B cell (primary cell): ENCODE measurements at regions not wholly inside any gene's neighbourhood (a gene's known extent, or its start where the extent isn't known, plus 50 kb on each side); places are given as distances from the start of the nearest gene placed in this dataset.

Experiments
- ATAC-seq: fragments of 200-7000 bp; cut with Tn5 transposase; one replicate; pipeline ENCODE4 v1.10.0; 2021; ENCODE audit warnings: low read depth, mild to moderate bottlenecking, moderate number of reproducible peaks, moderate library complexity
- CTCF ChIA-PET: fragments of 350-600 bp; sonication (Branson Sonifier 250); formaldehyde crosslinking; loops from one replicate; lab custom pipeline; 2021; ENCODE audit warnings: antibody characterized with exemption, inconsistent platforms; lab: Charles Lee
- POLR2A ChIA-PET: fragments of 350-600 bp; sonication (Branson Sonifier 250); formaldehyde crosslinking; loops from one replicate; lab custom pipeline; 2021; ENCODE audit warnings: antibody characterized with exemption; lab: Charles Lee
- DNase-seq: peaks from one replicate; pipeline ENCODE4 v3.0.0; 2013
- H2AFZ ChIP-seq: 2 replicates; pipeline ENCODE4 v1.6.1; 2012; ENCODE audit warnings: mild to moderate bottlenecking, low read depth, low read length; ENCODE audit not compliant: insufficient read depth, poor library complexity, severe bottlenecking
- H3K27ac ChIP-seq, 2 donors: 1 replicate in 1 of 2; 2 replicates in 1 of 2; pipeline ENCODE4 v1.5.1; 2012 to 2013; ENCODE audit warnings: low read length in 2 of 2, mild to moderate bottlenecking in 2 of 2, moderate library complexity in 1 of 2
- H3K27me3 ChIP-seq, 4 experiments: fragments of 200-600 bp in 1 of 4; sonication (generic) in 1 of 4; replicated peaks in 1 of 4; 1 replicate in 2 of 4; 2 replicates in 2 of 4; pipeline versions ENCODE4 v1.6.1 to v1.7.0; 2013 to 2016; ENCODE audit warnings: low read length in 3 of 4, mild to moderate bottlenecking in 2 of 4, mixed read lengths in 1 of 4, moderate library complexity in 1 of 4; ENCODE audit not compliant: insufficient read depth in 4 of 4, control insufficient read depth in 3 of 4; ENCODE audit errors: control extremely low read depth in 1 of 4
- H3K36me3 ChIP-seq, 2 experiments: replicated peaks in 1 of 2; 1 replicate in 1 of 2; 2 replicates in 1 of 2; pipeline versions ENCODE4 v1.6.1 to v1.7.1; 2013; ENCODE audit warnings: low read length in 1 of 2; ENCODE audit not compliant: insufficient read depth in 2 of 2, control insufficient read depth in 1 of 2; ENCODE audit errors: control extremely low read depth in 1 of 2, extremely low read depth in 1 of 2
- H3K4me1 ChIP-seq, 2 donors: fragments of 200-600 bp in 1 of 2; sonication (generic) in 1 of 2; 1 replicate in 1 of 2; 2 replicates in 1 of 2; pipeline versions ENCODE4 v1.5.1 to v1.6.1; 2013 to 2017; ENCODE audit warnings: low read length in 2 of 2; ENCODE audit not compliant: control insufficient read depth in 2 of 2, insufficient read depth in 2 of 2
- H3K4me2 ChIP-seq: replicated peaks from 2 replicates; pipeline ENCODE3; 2012; ENCODE audit warnings: mild to moderate bottlenecking, low read depth, low read length; ENCODE audit not compliant: poor library complexity, severe bottlenecking
- H3K4me3 ChIP-seq, 5 experiments: fragments of 200-600 bp in 1 of 5; sonication (generic) in 1 of 5; 1 replicate in 3 of 5; 2 replicates in 2 of 5; pipeline versions ENCODE4 v1.5.1 to v1.7.0; 2011 to 2016; ENCODE audit warnings: low read length in 4 of 5, mild to moderate bottlenecking in 4 of 5, low read depth in 2 of 5, control low read depth in 1 of 5, moderate library complexity in 1 of 5; ENCODE audit not compliant: insufficient read depth in 1 of 5; ENCODE audit errors: control extremely low read depth in 1 of 5, extremely low read depth in 1 of 5
- H3K79me2 ChIP-seq: fragments of 200-600 bp; sonication (generic); one replicate; pipeline ENCODE4 v1.6.0; 2016; ENCODE audit warnings: low read length; ENCODE audit not compliant: control insufficient read depth, insufficient read depth
- H3K9ac ChIP-seq: fragments of 200-600 bp; sonication (generic); 2 replicates; pipeline ENCODE4 v1.6.1; 2017; ENCODE audit warnings: mild to moderate bottlenecking, low read length, moderate library complexity
- H3K9me3 ChIP-seq, 3 donors: one replicate each; pipeline versions ENCODE4 v1.6.1 to v1.7.1; 2013; ENCODE audit warnings: low read length in 2 of 3; ENCODE audit not compliant: control insufficient read depth in 2 of 3, insufficient read depth in 1 of 3; ENCODE audit errors: control extremely low read depth in 1 of 3
- H4K20me1 ChIP-seq: 2 replicates; pipeline ENCODE4 v1.6.0; 2012; ENCODE audit warnings: mild to moderate bottlenecking, low read length; ENCODE audit not compliant: insufficient read depth, control insufficient read depth, poor library complexity, severe bottlenecking
- H3K27ac Mint-ChIP-seq: one replicate; pipeline ENCODE4 v1.8.0; 2021; ENCODE audit warnings: mixed read lengths
- H3K27me3 Mint-ChIP-seq: one replicate; pipeline ENCODE4 v1.8.0; 2021; ENCODE audit warnings: mixed read lengths
- H3K4me1 Mint-ChIP-seq: one replicate; pipeline ENCODE4 v1.8.0; 2021; ENCODE audit warnings: mixed read lengths
- H3K4me3 Mint-ChIP-seq: one replicate; pipeline ENCODE4 v1.8.0; 2021; ENCODE audit warnings: mixed read lengths
- H3K9me3 Mint-ChIP-seq: one replicate; pipeline ENCODE4 v1.8.0; 2022; ENCODE audit warnings: mixed read lengths; ENCODE audit not compliant: insufficient read depth
- CTCF ChIP-seq: fragments of 200-600 bp; IDR thresholded peaks from one replicate; pipeline ENCODE4 v1.8.0; 2022; ENCODE audit warnings: antibody characterized with exemption, mild to moderate bottlenecking
- EZH2 ChIP-seq: IDR thresholded peaks from 2 replicates; pipeline ENCODE4 v1.6.1; 2012; ENCODE audit warnings: borderline replicate concordance, low read depth, mild to moderate bottlenecking, moderate library complexity, low read length; ENCODE audit not compliant: insufficient read depth, poor library complexity, severe bottlenecking
- WGBS: methylation state at CpG from one replicate; pipeline ENCODE4 v1.1.5; 2013; ENCODE audit warnings: missing lambda C conversion rate; ENCODE audit not compliant: insufficient coverage; 5-methylcytosine and 5-hydroxymethylcytosine counted together
- intact Hi-C: fragments of 100-400 bp; cut with micrococcal nuclease; formaldehyde crosslinking; loops from one replicate; pipeline ENCODE4 v1.10.0; 2022

DNA sequence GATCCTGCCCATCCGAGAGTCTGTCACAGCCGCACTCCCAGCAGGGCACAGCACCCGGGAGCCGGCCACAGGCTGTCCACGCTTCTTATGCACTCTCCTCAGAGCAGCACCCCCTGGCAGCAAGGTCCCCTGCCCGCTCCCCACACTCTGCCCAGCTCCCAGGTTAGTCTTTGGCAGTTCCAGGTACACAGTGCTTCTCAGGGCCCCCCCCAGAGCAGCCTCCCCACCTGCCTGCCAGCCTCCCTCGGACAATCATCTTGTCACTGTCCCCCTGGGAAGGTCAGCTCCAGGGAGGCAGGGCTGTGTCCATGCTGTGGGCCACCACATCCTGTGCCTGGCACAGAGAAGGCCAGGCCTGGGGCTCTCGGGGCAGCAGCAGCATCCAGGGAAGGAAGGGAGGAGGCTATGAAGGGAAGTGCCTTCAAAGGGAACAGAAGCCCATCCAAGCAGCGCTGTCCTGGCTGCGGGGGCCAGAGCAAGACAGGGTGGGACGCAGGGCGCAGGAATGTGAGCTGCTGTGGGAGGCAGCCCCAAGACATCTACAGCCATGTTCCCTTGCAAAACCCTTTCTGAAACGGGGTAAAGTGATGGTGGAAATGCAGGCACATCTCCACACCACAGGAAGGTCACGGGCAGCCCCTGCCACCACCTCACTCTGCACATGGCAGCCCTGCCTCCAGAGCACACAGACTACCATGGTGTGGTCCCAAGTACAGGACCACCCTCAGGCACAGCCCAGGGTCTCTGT, 68.6 kb upstream of the ADAMTS2 start:
- Histone ChIP-seq H2AFZ (no peak overlapping the region), H3K27ac (no peak overlapping the region), H3K79me2 (no peaks in the 10 kb centered on the region), H4K20me1 (no peaks in the 10 kb centered on the region), H3K4me2 (no peak overlapping the region), H3K36me3 (no peaks in the 10 kb centered on the region), H3K9ac (no peak overlapping the region), H3K9me3 (peaks cover 0 to 7% (median 0%) of the 10 kb centered on the region in 3 donors), H3K4me1 (no peaks in the 10 kb centered on the region), H3K27me3 (peaks cover 0 to 4% (median 0%) of the 10 kb centered on the region in 4 experiments), H3K4me3 (no peak overlapping the region)
- DNase-seq, result no peak
- Mint-ChIP-seq H3K27ac (no peak overlapping the region), H3K4me3 (no peak overlapping the region), H3K4me1 (no peaks in the 10 kb centered on the region), H3K27me3 (peaks cover 5% of the 10 kb centered on the region), H3K9me3 (no peaks in the 10 kb centered on the region)
- TF ChIP-seq CTCF (no peak), EZH2 (no peak)
- 84% methylated on average over 9 of the region's 14 CpGs for WGBS
- POLR2A ChIA-PET, result no interaction called here
- intact Hi-C loops, result no loop called here
- no peak for ATAC-seq
- CTCF ChIA-PET, result no interaction called here

DNA sequence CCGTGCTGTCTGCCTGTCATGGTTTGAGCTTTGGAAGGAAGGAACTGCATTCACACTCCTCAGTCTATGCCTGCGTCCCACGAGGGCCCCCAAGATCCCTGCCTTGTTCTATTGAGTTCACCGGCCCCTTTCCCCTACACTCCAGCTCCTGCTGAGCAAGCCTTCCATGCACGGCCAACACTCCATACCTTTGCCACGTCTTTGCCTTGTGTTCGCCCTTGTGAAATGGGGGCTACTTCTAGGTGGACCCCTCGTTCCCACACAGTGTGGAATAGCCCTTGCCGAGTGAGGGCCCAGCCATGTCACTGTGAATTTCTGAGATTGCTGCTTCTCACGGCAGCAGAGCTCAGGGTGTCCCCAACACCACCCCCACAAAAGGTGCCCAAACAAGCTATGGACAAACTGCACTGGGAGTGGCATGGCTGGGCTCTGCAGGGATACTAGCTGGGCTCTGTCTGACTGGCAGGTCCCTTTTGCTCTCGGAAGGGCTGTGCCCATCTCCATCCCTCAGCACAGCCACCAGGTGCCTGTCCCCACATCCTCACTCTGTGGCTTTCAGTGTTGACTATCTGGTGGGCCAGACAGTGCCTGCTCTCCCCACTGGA, 67.9 kb upstream of the ADAMTS2 start:
- intact Hi-C loops, result no loop called here
- H3K9me3 Mint-ChIP-seq, result no peaks in the 10 kb centered on the region

More for the DNA sequence above, 67.9 kb upstream of the ADAMTS2 start:
- H3K9ac ChIP-seq, result no peak overlapping the region
- CTCF ChIA-PET, result no interaction called here
- peaks cover 5% of the 10 kb centered on the region for H3K27me3 Mint-ChIP-seq
- peaks cover 0 to 4% (median 0%) of the 10 kb centered on the region in 4 experiments for H3K27me3 ChIP-seq
- no peaks in the 10 kb centered on the region for H3K36me3 ChIP-seq
- no peaks in the 10 kb centered on the region for H3K79me2 ChIP-seq
- POLR2A ChIA-PET, result no interaction called here
- H3K27ac ChIP-seq, result no peak overlapping the region
- H3K27ac Mint-ChIP-seq, result no peak overlapping the region
- DNase-seq, result no peak
- H4K20me1 ChIP-seq, result no peaks in the 10 kb centered on the region
- H3K4me1 Mint-ChIP-seq, result no peaks in the 10 kb centered on the region
- no peak overlapping the region for H3K4me3 ChIP-seq
- 92% methylated on average over 8 of the region's 11 CpGs for WGBS
- no peak overlapping the region for H2AFZ ChIP-seq
- peaks cover 0 to 7% (median 0%) of the 10 kb centered on the region in 3 donors for H3K9me3 ChIP-seq
- ATAC-seq, result no peak
- no peak overlapping the region for H3K4me3 Mint-ChIP-seq
- H3K4me2 ChIP-seq, result no peak overlapping the region
- TF ChIP-seq EZH2, result no peak
- TF ChIP-seq CTCF, result no peak
- no peaks in the 10 kb centered on the region for H3K4me1 ChIP-seq
